Ascending aorta (tissue), 2 donors: ENCODE measurements at regions not wholly inside any gene's neighbourhood (a gene's known extent, or its start where the extent isn't known, plus 50 kb on each side); places are given as distances from the start of the nearest gene placed in this dataset.

Experiments
- DNase-seq, 2 donors: peaks; one replicate each; pipeline ENCODE4 v3.0.0-alpha.2; 2019; ENCODE audit warnings: low spot score in 2 of 2
- H3K27ac ChIP-seq, 2 donors: fragments of 200-600 bp; sonication (generic); one replicate each; pipeline ENCODE4 v1.5.1; 2016 to 2017; ENCODE audit warnings: mild to moderate bottlenecking in 1 of 2
- H3K27me3 ChIP-seq: fragments of 200-600 bp; sonication (generic); one replicate; pipeline ENCODE4 v1.5.1; 2017
- H3K36me3 ChIP-seq, 2 donors: fragments of 200-600 bp; sonication (generic); one replicate each; pipeline ENCODE4 v1.5.1; 2016
- H3K4me1 ChIP-seq, 2 donors: fragments of 200-600 bp; sonication (generic); one replicate each; pipeline ENCODE4 v1.5.1; 2016 to 2017; ENCODE audit warnings: mild to moderate bottlenecking in 1 of 2
- H3K4me3 ChIP-seq, 2 donors: fragments of 200-600 bp; sonication (generic); one replicate each; pipeline ENCODE4 v1.5.1; 2016 to 2017; ENCODE audit warnings: mild to moderate bottlenecking in 1 of 2
- H3K9me3 ChIP-seq, 2 donors: fragments of 200-600 bp; sonication (generic); one replicate each; pipeline ENCODE4 v1.5.1; 2016
- intact Hi-C: fragments of 100-400 bp; cut with DNase I; formaldehyde crosslinking; loops from one replicate; pipeline ENCODE4 v1.15.1; 2023
- TF ChIP-seq, protein P1 (sequence below), 3 experiments: fragments of 200-600 bp in 2 of 3; fragments of 450-650 bp in 1 of 3; sonication (generic) in 2 of 3; IDR thresholded peaks; one replicate each; pipeline ENCODE4 v1.5.1; 2016 to 2019; ENCODE audit warnings: antibody characterized with exemption in 3 of 3, mild to moderate bottlenecking in 1 of 3, moderate library complexity in 1 of 3

DNA sequence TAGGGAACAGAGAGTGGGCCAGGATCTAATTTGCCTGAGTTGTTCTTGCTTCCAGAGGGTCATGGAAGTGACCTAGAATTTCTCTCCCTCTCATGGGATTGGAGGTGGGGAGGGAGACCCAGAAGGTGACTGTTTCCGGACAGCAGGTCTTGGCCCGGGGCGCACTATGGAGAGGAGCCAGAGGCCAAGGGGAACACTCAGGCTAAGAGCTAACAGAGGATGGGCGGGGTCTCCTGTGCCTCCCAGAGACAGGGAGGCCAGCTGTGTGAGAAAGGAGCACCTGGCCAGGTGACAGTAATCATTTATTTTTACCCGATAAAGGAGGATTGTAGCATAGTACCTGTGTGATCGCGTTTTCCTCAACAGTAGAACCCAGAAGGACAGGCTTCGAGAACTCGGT is 50.9 kb upstream of the ANKH start:
- H3K4me1 ChIP-seq: no peaks in the 10 kb centered on the region
- H3K27me3 ChIP-seq: no peaks in the 10 kb centered on the region
- no peak overlapping the region for H3K27ac ChIP-seq
- DNase-seq: no peak
- TF ChIP-seq, protein P1, sequence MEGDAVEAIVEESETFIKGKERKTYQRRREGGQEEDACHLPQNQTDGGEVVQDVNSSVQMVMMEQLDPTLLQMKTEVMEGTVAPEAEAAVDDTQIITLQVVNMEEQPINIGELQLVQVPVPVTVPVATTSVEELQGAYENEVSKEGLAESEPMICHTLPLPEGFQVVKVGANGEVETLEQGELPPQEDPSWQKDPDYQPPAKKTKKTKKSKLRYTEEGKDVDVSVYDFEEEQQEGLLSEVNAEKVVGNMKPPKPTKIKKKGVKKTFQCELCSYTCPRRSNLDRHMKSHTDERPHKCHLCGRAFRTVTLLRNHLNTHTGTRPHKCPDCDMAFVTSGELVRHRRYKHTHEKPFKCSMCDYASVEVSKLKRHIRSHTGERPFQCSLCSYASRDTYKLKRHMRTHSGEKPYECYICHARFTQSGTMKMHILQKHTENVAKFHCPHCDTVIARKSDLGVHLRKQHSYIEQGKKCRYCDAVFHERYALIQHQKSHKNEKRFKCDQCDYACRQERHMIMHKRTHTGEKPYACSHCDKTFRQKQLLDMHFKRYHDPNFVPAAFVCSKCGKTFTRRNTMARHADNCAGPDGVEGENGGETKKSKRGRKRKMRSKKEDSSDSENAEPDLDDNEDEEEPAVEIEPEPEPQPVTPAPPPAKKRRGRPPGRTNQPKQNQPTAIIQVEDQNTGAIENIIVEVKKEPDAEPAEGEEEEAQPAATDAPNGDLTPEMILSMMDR (IDR thresholded peaks at IDR 0.05): no peak
- no peak overlapping the region for H3K4me3 ChIP-seq
- H3K36me3 ChIP-seq: no peaks in the 10 kb centered on the region
- H3K9me3 ChIP-seq: no peaks in the 10 kb centered on the region
- intact Hi-C loops: no loop called here
